ENCODE measurements at regions not wholly inside any gene's neighbourhood (a gene's known extent, or its start where the extent isn't known, plus 50 kb on each side); places are given as distances from the start of the nearest gene placed in this dataset.

GRCh38 chr2:181836583-181836982 lies 54.9 kb upstream of the ITPRID2 start:
- DNase-seq (ENCODE audit: low spot score) = no peak

- no peak for DNase-seq (ENCODE audit: low spot score)
Observed at GRCh38 chr2:181837563-181837962, 54.0 kb upstream of the ITPRID2 start.

- DNase-seq (ENCODE audit: low spot score) = no peak
Observed at GRCh38 chr2:181839811-181840210, 51.7 kb upstream of the ITPRID2 start.

- no peak for DNase-seq (ENCODE audit: low spot score)
Observed at GRCh38 chr2:181841079-181841478, 50.5 kb upstream of the ITPRID2 start.
